GM23338 (cell line): ENCODE measurements at regions not wholly inside any gene's neighbourhood (a gene's known extent, or its start where the extent isn't known, plus 50 kb on each side); places are given as distances from the start of the nearest gene placed in this dataset.

Experiments
- CREB1 ChIP-seq: fragments of 250-450 bp; sonication (Bioruptor Pico); IDR thresholded peaks from 2 replicates; pipeline ENCODE4 v1.5.0; 2020; ENCODE audit warnings: low read depth, mild to moderate bottlenecking, moderate library complexity
- EZH2 ChIP-seq: fragments of 200-600 bp; sonication (generic); IDR thresholded peaks from one replicate; pipeline ENCODE4 v1.8.0; 2017; ENCODE audit warnings: antibody characterized with exemption, mild to moderate bottlenecking, low read depth; ENCODE audit not compliant: unreplicated experiment
- NANOG ChIP-seq: IDR thresholded peaks from 2 replicates; pipeline ENCODE4 v1.6.1; 2016; ENCODE audit warnings: antibody characterized with exemption, borderline replicate concordance
- POLR2AphosphoS5 ChIP-seq: IDR thresholded peaks from 2 replicates; pipeline ENCODE4 v1.6.1; 2016; ENCODE audit warnings: antibody characterized with exemption, low read depth
- REST ChIP-seq: IDR thresholded peaks from one replicate; pipeline ENCODE4 v1.6.1; 2018; ENCODE audit warnings: antibody characterized with exemption; ENCODE audit not compliant: unreplicated experiment
- STAT1 ChIP-seq: IDR thresholded peaks from one replicate; pipeline ENCODE4 v1.6.1; 2016; ENCODE audit warnings: antibody characterized with exemption; ENCODE audit not compliant: unreplicated experiment
- ZNF114 ChIP-seq: fragments of 250-450 bp; sonication (Bioruptor Pico); IDR thresholded peaks from 2 replicates; pipeline ENCODE4 v1.5.0; 2020; ENCODE audit warnings: mild to moderate bottlenecking, moderate library complexity
- ZNF462 ChIP-seq: fragments of 250-450 bp; sonication (Bioruptor Pico); IDR thresholded peaks from 2 replicates; pipeline ENCODE4 v1.5.0; 2020; ENCODE audit warnings: mild to moderate bottlenecking, moderate library complexity

GRCh38 chr6:63476302-63476701 is 96.0 kb upstream of the LOC128125822 start (continued):
- TF ChIP-seq ZNF462 (CRISPR knock-in tag): no peak
- no peak for TF ChIP-seq STAT1
- TF ChIP-seq NANOG: no peak
- TF ChIP-seq ZNF114 (CRISPR knock-in tag): no peak
- TF ChIP-seq POLR2AphosphoS5: no peak
- no peak for TF ChIP-seq EZH2
- TF ChIP-seq REST: no peak
- no peak for TF ChIP-seq CREB1 (CRISPR knock-in tag)
